ENCODE measurements at regions not wholly inside any gene's neighbourhood (a gene's known extent, or its start where the extent isn't known, plus 50 kb on each side); places are given as distances from the start of the nearest gene placed in this dataset.
"Not testable (repeated sequence)": the region's sequence is repeated elsewhere in the genome, so short reads cannot be mapped to it uniquely, and the experiment has no call there.

DNA sequence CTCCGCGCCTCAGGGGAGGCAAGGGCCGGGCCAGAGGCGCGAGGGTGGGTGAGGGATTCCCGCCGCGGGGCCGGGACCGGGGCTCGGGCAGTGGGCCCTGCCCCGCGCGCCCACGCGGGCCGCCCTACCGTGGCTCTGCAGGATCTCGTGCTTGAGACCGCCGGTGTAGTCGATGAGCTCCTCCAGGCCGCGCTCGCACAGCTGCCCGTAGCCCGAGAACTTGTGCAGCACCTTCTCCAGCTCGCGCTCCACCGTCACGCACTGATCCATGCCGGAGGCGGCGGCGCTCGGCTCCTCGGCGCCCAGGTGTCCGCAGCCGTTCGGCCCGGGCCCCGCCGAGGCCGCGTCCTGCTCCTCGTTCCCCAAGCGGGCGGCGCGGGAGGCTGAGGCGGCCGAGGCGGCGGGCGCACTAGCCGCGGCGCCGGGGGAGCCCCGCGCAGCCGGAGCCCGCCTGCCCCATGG is 54.2 kb upstream of the PLGLB1 start:
- TF ChIP-seq, protein P1, sequence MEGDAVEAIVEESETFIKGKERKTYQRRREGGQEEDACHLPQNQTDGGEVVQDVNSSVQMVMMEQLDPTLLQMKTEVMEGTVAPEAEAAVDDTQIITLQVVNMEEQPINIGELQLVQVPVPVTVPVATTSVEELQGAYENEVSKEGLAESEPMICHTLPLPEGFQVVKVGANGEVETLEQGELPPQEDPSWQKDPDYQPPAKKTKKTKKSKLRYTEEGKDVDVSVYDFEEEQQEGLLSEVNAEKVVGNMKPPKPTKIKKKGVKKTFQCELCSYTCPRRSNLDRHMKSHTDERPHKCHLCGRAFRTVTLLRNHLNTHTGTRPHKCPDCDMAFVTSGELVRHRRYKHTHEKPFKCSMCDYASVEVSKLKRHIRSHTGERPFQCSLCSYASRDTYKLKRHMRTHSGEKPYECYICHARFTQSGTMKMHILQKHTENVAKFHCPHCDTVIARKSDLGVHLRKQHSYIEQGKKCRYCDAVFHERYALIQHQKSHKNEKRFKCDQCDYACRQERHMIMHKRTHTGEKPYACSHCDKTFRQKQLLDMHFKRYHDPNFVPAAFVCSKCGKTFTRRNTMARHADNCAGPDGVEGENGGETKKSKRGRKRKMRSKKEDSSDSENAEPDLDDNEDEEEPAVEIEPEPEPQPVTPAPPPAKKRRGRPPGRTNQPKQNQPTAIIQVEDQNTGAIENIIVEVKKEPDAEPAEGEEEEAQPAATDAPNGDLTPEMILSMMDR (IDR thresholded peaks at IDR 0.05; ENCODE audit: insufficient read depth, low read length): not testable (repeated sequence)
- not testable (repeated sequence) for TF ChIP-seq GABPA (IDR thresholded peaks at IDR 0.05; ENCODE audit: low read depth)
- TF ChIP-seq, protein P2, sequence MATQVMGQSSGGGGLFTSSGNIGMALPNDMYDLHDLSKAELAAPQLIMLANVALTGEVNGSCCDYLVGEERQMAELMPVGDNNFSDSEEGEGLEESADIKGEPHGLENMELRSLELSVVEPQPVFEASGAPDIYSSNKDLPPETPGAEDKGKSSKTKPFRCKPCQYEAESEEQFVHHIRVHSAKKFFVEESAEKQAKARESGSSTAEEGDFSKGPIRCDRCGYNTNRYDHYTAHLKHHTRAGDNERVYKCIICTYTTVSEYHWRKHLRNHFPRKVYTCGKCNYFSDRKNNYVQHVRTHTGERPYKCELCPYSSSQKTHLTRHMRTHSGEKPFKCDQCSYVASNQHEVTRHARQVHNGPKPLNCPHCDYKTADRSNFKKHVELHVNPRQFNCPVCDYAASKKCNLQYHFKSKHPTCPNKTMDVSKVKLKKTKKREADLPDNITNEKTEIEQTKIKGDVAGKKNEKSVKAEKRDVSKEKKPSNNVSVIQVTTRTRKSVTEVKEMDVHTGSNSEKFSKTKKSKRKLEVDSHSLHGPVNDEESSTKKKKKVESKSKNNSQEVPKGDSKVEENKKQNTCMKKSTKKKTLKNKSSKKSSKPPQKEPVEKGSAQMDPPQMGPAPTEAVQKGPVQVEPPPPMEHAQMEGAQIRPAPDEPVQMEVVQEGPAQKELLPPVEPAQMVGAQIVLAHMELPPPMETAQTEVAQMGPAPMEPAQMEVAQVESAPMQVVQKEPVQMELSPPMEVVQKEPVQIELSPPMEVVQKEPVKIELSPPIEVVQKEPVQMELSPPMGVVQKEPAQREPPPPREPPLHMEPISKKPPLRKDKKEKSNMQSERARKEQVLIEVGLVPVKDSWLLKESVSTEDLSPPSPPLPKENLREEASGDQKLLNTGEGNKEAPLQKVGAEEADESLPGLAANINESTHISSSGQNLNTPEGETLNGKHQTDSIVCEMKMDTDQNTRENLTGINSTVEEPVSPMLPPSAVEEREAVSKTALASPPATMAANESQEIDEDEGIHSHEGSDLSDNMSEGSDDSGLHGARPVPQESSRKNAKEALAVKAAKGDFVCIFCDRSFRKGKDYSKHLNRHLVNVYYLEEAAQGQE (IDR thresholded peaks at IDR 0.05; ENCODE audit: insufficient replicate concordance, low read depth): not testable (repeated sequence)
